Thymus (tissue), 11 donors: ENCODE measurements at regions not wholly inside any gene's neighbourhood (a gene's known extent, or its start where the extent isn't known, plus 50 kb on each side); places are given as distances from the start of the nearest gene placed in this dataset.

ENCODE experiments used
- DNase-seq, 9 donors: peaks; one replicate each; pipeline ENCODE4 v3.0.0-alpha.2; 2013; ENCODE audit warnings: low spot score in 9 of 9, low read depth in 6 of 9, missing footprints in 1 of 9
- H3K27ac ChIP-seq, 2 donors: one replicate each; pipeline ENCODE4 v1.5.1; 2013; ENCODE audit warnings: control low read depth in 1 of 2, low read depth in 1 of 2, low read length in 1 of 2, mild to moderate bottlenecking in 1 of 2, moderate library complexity in 1 of 2
- H3K27me3 ChIP-seq, 2 donors: one replicate each; pipeline ENCODE4 v1.5.1; 2013; ENCODE audit warnings: low read length in 1 of 2; ENCODE audit not compliant: control insufficient read depth in 2 of 2, insufficient read depth in 1 of 2
- H3K36me3 ChIP-seq, 2 donors: one replicate each; pipeline ENCODE4 v1.5.1; 2013; ENCODE audit warnings: low read length in 1 of 2, mild to moderate bottlenecking in 1 of 2, moderate library complexity in 1 of 2; ENCODE audit not compliant: control insufficient read depth in 2 of 2, insufficient read depth in 2 of 2
- H3K4me1 ChIP-seq, 2 donors: one replicate each; pipeline ENCODE4 v1.5.1; 2013; ENCODE audit warnings: low read length in 2 of 2; ENCODE audit not compliant: control insufficient read depth in 2 of 2, insufficient read depth in 2 of 2
- H3K4me3 ChIP-seq, 2 donors: one replicate each; pipeline ENCODE4 v1.5.1; 2013; ENCODE audit warnings: low read length in 2 of 2, control low read depth in 1 of 2, mild to moderate bottlenecking in 1 of 2
- H3K9me3 ChIP-seq, 2 donors: one replicate each; pipeline ENCODE4 v1.5.1; 2013; ENCODE audit warnings: low read length in 1 of 2, mild to moderate bottlenecking in 1 of 2; ENCODE audit not compliant: control insufficient read depth in 2 of 2, insufficient read depth in 1 of 2
- WGBS: extraction: QIAGEN DNeasy Blood & Tissue Kit; methylation state at CpG from one replicate; pipeline ENCODE4 v1.1.7; 2013; 5-methylcytosine and 5-hydroxymethylcytosine counted together
- donor health status: healthy.

GRCh38 chr16:16887193-16887592, 508.3 kb downstream of the NPIPA7 start:
- Histone ChIP-seq H3K36me3 (no peaks in the 10 kb centered on the region), H3K4me3 (no peak overlapping the region), H3K27me3 (no peaks in the 10 kb centered on the region), H3K4me1 (no peaks in the 10 kb centered on the region), H3K9me3 (no peaks in the 10 kb centered on the region), H3K27ac (no peak overlapping the region)
- DNase-seq: no peak
- WGBS: 95% methylated on average over 4 of the region's 4 CpGs

DNA sequence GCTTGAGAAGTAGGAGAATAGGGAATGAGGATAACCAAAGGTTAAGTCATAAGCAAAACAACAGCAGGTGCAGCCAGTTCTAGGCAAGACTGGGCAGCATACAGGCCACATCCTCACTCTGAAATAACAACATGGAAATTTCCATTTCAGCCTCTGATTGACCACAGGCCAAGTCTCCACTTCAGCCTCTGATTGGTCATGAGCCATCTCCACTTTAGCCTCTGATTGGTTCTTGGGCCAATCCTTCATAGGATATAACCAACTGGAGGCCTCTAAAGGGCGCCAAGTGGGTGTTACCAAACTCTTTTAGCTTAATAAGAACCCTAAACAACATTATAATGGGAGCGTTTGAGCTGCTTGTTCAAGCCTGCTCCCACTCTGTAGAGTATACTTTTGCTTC, 512.0 kb downstream of the NPIPA7 start:
- Histone ChIP-seq H3K27ac (no peak overlapping the region), H3K36me3 (no peaks in the 10 kb centered on the region), H3K27me3 (no peaks in the 10 kb centered on the region), H3K4me1 (no peaks in the 10 kb centered on the region), H3K9me3 (no peaks in the 10 kb centered on the region), H3K4me3 (no peak overlapping the region)
- 85% methylated on average over 2 of the region's 2 CpGs for WGBS
- no peak for DNase-seq

GRCh38 chr16:16904601-16905000, 525.7 kb downstream of the NPIPA7 start:
- no peaks in the 10 kb centered on the region for H3K36me3 ChIP-seq
- 98% methylated on average over 1 of the region's 1 CpG for WGBS

GRCh38 chr16:16905850-16906249, 526.9 kb downstream of the NPIPA7 start:
- Histone ChIP-seq H3K9me3 (no peaks in the 10 kb centered on the region), H3K36me3 (no peaks in the 10 kb centered on the region), H3K4me1 (no peaks in the 10 kb centered on the region), H3K27ac (no peak overlapping the region), H3K27me3 (no peaks in the 10 kb centered on the region), H3K4me3 (no peak overlapping the region)
- 88% methylated on average over 3 of the region's 3 CpGs for WGBS
- no peak for DNase-seq

More at GRCh38 chr16:16904601-16905000, 525.7 kb downstream of the NPIPA7 start:
- H3K27me3 ChIP-seq: no peaks in the 10 kb centered on the region
- no peak for DNase-seq
- no peak overlapping the region for H3K4me3 ChIP-seq
- no peaks in the 10 kb centered on the region for H3K9me3 ChIP-seq
- no peaks in the 10 kb centered on the region for H3K4me1 ChIP-seq
- no peak overlapping the region for H3K27ac ChIP-seq

DNA sequence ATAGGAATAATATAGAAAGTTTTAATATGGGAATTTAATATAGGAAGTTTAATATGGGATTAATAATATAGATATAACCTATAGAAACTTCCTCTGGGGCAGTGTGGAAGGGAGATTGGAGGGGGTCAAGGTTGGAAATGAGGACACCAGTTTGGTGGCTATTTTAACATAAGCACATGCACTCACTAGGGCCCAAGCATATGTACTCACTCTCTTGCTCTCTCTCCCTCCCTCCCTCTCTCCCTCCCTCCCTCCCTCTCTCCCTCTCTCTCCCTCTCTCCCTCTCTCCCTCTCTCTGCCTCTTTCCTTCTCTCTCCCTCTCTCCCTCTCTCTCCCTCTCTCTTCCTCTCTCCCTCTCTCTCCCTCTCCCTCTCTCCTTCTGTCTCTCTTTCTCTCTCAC, 528.1 kb downstream of the NPIPA7 start:
- H3K4me1 ChIP-seq: no peaks in the 10 kb centered on the region
- no peak overlapping the region for H3K27ac ChIP-seq
- DNase-seq: no peak
- no peaks in the 10 kb centered on the region for H3K27me3 ChIP-seq
- no peaks in the 10 kb centered on the region for H3K36me3 ChIP-seq
- peaks cover 0 to 1% of the 10 kb centered on the region in 2 donors for H3K9me3 ChIP-seq
- H3K4me3 ChIP-seq: no peak overlapping the region

GRCh38 chr16:16908077-16908476, 529.1 kb downstream of the NPIPA7 start:
- H3K36me3 ChIP-seq: no peaks in the 10 kb centered on the region
- H3K9me3 ChIP-seq: peaks cover 0 to 1% of the 10 kb centered on the region in 2 donors
- no peak for DNase-seq
- H3K27me3 ChIP-seq: no peaks in the 10 kb centered on the region
- no peak overlapping the region for H3K27ac ChIP-seq
- H3K4me1 ChIP-seq: no peaks in the 10 kb centered on the region
- no peak overlapping the region for H3K4me3 ChIP-seq
- 86% methylated on average over 5 of the region's 5 CpGs for WGBS

DNA sequence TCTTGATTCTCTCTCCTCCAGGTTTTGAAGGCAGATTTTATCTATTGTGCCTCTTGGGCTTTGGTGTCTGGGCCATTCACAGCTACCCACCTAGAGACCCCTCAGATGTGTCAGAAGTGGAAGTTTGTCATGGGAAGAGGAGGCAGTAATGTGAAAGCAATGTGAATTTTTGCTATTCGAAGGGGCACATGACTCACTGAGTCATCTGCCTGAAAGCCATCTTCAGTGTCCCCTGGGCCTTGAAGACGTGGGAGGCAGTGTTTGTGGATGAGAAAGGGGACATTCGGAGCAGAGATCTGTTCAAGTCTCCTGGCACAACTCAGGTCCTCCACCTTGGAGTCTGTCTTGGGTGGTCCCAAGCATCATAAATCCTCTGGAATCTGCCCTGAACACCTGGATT, 530.2 kb downstream of the NPIPA7 start:
- Histone ChIP-seq H3K4me1 (no peaks in the 10 kb centered on the region), H3K9me3 (peaks cover 0 to 1% of the 10 kb centered on the region in 2 donors), H3K27ac (no peak overlapping the region), H3K4me3 (no peak overlapping the region), H3K27me3 (no peaks in the 10 kb centered on the region), H3K36me3 (no peaks in the 10 kb centered on the region)
- WGBS: 89% methylated on average over 3 of the region's 3 CpGs
- no peak for DNase-seq

GRCh38 chr16:16910666-16911065, 531.7 kb downstream of the NPIPA7 start:
- H3K36me3 ChIP-seq: no peaks in the 10 kb centered on the region
- no peak overlapping the region for H3K27ac ChIP-seq
- no peaks in the 10 kb centered on the region for H3K4me1 ChIP-seq
- H3K9me3 ChIP-seq: peaks cover 0 to 1% of the 10 kb centered on the region in 2 donors
- no peak overlapping the region for H3K4me3 ChIP-seq
- no peak for DNase-seq
- WGBS: 90% methylated on average over 1 of the region's 1 CpG
- no peaks in the 10 kb centered on the region for H3K27me3 ChIP-seq

DNA sequence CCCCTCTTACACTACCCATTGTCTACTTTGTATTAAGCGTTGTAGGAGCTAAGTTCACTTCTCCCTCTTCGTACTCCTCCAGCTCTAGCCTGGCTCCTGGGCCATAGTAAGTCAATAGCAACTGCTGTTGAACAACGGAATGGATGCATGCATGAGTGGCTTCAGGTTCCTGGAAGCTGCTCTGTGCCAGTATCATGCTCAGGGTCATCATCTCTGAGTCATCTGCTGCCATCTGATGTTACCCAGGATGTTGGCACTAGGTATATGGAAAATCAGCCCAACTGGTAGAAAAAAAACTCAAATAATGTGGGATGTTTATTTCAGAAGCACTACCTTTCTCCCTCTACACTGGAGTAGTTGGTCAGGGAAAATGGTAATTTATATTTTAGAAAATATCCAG, 536.8 kb downstream of the NPIPA7 start:
- H3K27ac ChIP-seq: no peak overlapping the region
- 58% methylated on average over 3 of the region's 3 CpGs for WGBS
- no peak overlapping the region for H3K4me3 ChIP-seq
- no peak for DNase-seq
- H3K36me3 ChIP-seq: no peaks in the 10 kb centered on the region
- H3K9me3 ChIP-seq: peaks cover 0 to 1% of the 10 kb centered on the region in 2 donors
- H3K4me1 ChIP-seq: no peaks in the 10 kb centered on the region
- H3K27me3 ChIP-seq: no peaks in the 10 kb centered on the region

DNA sequence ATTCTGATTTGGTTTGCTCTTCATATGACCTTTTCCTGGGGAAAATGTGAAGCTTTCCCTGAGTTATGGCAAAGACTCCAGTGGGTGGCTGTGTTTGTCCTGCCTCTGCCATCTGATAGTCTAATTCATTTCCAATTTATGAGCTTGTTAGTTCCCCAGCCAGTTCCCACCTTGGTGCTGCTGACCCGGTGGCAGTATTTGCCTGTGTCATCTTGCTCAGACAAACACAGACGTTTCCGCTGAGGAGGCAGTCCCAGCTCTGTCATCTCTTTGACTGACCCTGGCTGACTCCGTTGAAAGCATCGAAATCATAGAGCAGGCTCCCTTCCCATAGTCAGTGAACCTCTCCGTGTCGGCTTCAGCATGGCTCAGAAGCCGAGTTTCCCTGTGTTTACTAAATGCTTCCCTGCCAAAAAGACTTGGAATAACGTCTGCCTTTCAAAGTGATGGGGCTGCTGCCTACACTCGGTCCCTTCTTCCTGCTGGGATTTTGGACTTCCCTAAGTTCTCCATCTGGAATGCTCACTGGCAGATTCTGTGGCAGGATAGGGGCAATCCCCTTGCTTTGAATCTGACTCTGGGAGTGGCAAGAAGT, 538.3 kb downstream of the NPIPA7 start:
- Histone ChIP-seq H3K4me3 (no peak overlapping the region), H3K27ac (no peak overlapping the region), H3K4me1 (no peaks in the 10 kb centered on the region), H3K27me3 (no peaks in the 10 kb centered on the region), H3K36me3 (no peaks in the 10 kb centered on the region), H3K9me3 (no peaks in the 10 kb centered on the region)
- no peak for DNase-seq
- WGBS: 74% methylated on average over 10 of the region's 10 CpGs
